GM18507 (cell line): ENCODE measurements at regions not wholly inside any gene's neighbourhood (a gene's known extent, or its start where the extent isn't known, plus 50 kb on each side); places are given as distances from the start of the nearest gene placed in this dataset.
"Not testable (repeated sequence)": the region's sequence is repeated elsewhere in the genome, so short reads cannot be mapped to it uniquely, and the experiment has no call there.

Experiments used
- DNase-seq: peaks from one replicate; pipeline ENCODE4 v3.0.0; 2011; ENCODE audit warnings: low read depth; ENCODE audit not compliant: insufficient read length; ENCODE audit errors: extremely low spot score
- FAIRE-seq: peaks from 2 replicates; lab custom pipeline; 2011; peaks lifted over from hg19 to GRCh38; lab: Jason Lieb, UNC

DNA sequence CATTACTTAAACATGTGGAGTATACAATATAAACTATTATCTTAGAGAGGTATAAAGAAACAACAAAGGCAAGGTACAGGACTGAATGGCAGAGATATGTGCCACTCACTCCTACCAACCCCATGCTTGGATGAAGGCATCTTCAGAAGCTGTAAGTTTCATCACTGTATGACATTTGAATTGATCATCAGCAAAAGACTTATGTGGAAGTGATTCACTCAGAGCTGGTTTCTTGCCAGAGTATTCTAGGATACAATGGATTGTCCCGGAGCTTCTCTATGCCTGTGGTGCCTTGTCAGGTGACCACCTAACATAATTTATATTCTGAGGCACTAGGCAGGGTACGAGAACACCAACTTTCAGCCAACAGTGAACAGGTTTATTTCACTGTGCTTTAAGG lies 392.2 kb downstream of the PPP1R2C start:
- DNase-seq = no peak
- FAIRE-seq = no peak

- FAIRE-seq (no peak), DNase-seq (no peak)
Observed at GRCh38 chrX:42384956-42385355, 393.0 kb downstream of the PPP1R2C start.

DNA sequence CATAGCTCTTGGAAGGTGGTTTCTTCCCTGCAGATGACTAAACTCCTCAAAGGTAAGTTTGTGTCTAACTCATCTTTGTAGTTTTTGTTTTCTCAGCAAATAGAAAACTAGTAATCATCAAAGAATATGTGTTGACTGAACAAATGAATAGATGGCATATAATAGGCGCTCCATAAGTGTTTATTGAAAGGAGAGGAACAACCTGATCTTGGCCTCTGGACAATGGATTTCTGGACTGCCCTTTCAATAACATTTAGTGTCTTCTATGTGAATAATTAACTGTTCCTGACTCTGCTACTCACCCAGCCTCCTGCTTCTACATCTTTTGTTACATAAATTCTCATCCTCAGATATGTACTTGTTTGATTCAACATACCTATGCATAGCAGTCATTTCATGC lies 399.1 kb downstream of the PPP1R2C start:
- no peak for FAIRE-seq

DNA sequence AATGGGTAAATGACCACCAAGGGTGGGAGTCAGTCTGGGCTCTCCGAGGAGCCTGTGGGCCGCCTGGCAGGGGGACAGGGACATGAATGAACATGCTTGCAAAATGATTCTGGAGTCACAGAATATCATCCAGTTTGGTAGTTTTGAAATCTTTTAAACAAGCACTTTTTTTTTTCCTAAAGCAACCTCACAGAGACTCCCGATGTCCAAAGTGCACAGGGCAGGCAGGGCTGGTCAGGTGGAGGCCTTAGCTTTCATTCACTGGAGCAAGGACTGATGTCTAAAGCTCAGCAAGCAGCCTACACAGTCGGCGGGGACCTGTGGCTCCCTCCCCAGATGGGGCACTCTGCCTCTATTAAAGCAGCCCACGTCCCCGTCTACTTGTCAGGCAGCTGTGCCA lies 402.9 kb downstream of the PPP1R2C start:
- FAIRE-seq (no peak), DNase-seq (no peak)

More for the DNA sequence above, 399.1 kb downstream of the PPP1R2C start:
- DNase-seq = no peak

- FAIRE-seq = no peak
Observed at GRCh38 chrX:42366181-42366580, 411.8 kb downstream of the PPP1R2C start.

GRCh38 chrX:42362219-42362618 lies 415.7 kb downstream of the PPP1R2C start:
- FAIRE-seq (no peak), DNase-seq (no peak)

More at GRCh38 chrX:42366181-42366580, 411.8 kb downstream of the PPP1R2C start:
- no peak for DNase-seq

DNA sequence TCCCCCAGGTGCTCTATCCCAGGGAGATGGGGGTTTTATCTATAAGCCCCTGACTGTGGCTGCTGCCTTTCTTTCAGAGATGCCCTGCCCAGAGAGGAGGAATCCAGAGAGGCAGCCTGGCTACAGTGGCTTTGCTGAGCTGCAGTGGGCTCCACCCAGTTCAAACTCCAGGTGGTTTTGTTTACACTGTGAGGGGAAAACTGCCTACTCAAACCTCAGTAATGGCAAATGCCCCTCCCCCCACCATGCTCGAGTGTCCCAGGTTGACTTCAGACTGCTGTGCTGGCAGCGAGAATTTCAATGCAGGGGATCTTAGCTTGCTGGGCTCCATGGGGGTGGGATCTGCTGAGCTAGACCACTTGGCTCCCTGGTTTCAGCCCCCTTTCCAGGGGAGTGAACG lies 419.6 kb upstream of the CASK start:
- FAIRE-seq, DNase-seq: not testable (repeated sequence)
